ENCODE measurements at regions not wholly inside any gene's neighbourhood (a gene's known extent, or its start where the extent isn't known, plus 50 kb on each side); places are given as distances from the start of the nearest gene placed in this dataset.

- DNase-seq = no peak
Observed at GRCh38 chr12:68452078-68452715, 120.0 kb upstream of the MDM1 start.

GRCh38 chr12:68453278-68453677 is 121.1 kb upstream of the MDM1 start:
- DNase-seq = no peak

GRCh38 chr12:68453876-68454275 is 121.7 kb upstream of the MDM1 start:
- no peak for DNase-seq

GRCh38 chr12:68454892-68455291 is 122.7 kb upstream of the MDM1 start:
- DNase-seq = no peak

- DNase-seq = no peak
Observed at GRCh38 chr12:68455691-68456345, 123.7 kb upstream of the MDM1 start.

GRCh38 chr12:68458866-68459265 is 126.7 kb upstream of the MDM1 start:
- DNase-seq = no peak

GRCh38 chr12:68460236-68460635 is 128.1 kb upstream of the MDM1 start:
- no peak for DNase-seq

GRCh38 chr12:68461645-68462044 is 129.5 kb upstream of the MDM1 start:
- no peak for DNase-seq

GRCh38 chr12:68462803-68463202 is 130.6 kb upstream of the MDM1 start:
- DNase-seq = no peak

GRCh38 chr12:68465227-68465626 is 133.1 kb upstream of the MDM1 start:
- no peak for DNase-seq

GRCh38 chr12:68467514-68467913 is 135.4 kb upstream of the MDM1 start:
- no peak for DNase-seq

GRCh38 chr12:68468036-68468435 is 135.9 kb upstream of the MDM1 start:
- DNase-seq = no peak

GRCh38 chr12:68469113-68469512 is 137.0 kb upstream of the MDM1 start:
- DNase-seq = no peak

- no peak for DNase-seq
Observed at GRCh38 chr12:68470664-68471328, 138.6 kb upstream of the MDM1 start.

- DNase-seq = no peak
Observed at GRCh38 chr12:68474467-68475204, 136.1 kb upstream of the RAP1B start.

GRCh38 chr12:68476794-68477193 is 133.9 kb upstream of the RAP1B start:
- DNase-seq = no peak

- DNase-seq = no peak
Observed at GRCh38 chr12:68477261-68477772, 133.4 kb upstream of the RAP1B start.

- no peak for DNase-seq
Observed at GRCh38 chr12:68477906-68478305, 132.8 kb upstream of the RAP1B start.

- no peak for DNase-seq
Observed at GRCh38 chr12:68478516-68479260, 132.0 kb upstream of the RAP1B start.

GRCh38 chr12:68479261-68479895 is 131.3 kb upstream of the RAP1B start:
- no peak for DNase-seq

- no peak for DNase-seq
Observed at GRCh38 chr12:68479896-68480291, 130.8 kb upstream of the RAP1B start.

- no peak for DNase-seq
Observed at GRCh38 chr12:68480526-68480925, 130.2 kb upstream of the RAP1B start.

Measured in NCI-H2107 (cell line).